A204.1 (cell line): ENCODE measurements at regions not wholly inside any gene's neighbourhood (a gene's known extent, or its start where the extent isn't known, plus 50 kb on each side); places are given as distances from the start of the nearest gene placed in this dataset.
"Not testable (repeated sequence)": the region's sequence is repeated elsewhere in the genome, so short reads cannot be mapped to it uniquely, and the experiment has no call there.

Source experiments
- FAIRE-seq: peaks from 2 replicates; lab custom pipeline; 2012; peaks lifted over from hg19 to GRCh38; lab: Jason Lieb, UNC

- not testable (repeated sequence) for FAIRE-seq
Observed at GRCh38 chr6:134632982-134633940, 315.3 kb upstream of the SGK1 start.

- no peak for FAIRE-seq
Observed at GRCh38 chr6:134632024-134632423, 314.1 kb upstream of the SGK1 start.

DNA sequence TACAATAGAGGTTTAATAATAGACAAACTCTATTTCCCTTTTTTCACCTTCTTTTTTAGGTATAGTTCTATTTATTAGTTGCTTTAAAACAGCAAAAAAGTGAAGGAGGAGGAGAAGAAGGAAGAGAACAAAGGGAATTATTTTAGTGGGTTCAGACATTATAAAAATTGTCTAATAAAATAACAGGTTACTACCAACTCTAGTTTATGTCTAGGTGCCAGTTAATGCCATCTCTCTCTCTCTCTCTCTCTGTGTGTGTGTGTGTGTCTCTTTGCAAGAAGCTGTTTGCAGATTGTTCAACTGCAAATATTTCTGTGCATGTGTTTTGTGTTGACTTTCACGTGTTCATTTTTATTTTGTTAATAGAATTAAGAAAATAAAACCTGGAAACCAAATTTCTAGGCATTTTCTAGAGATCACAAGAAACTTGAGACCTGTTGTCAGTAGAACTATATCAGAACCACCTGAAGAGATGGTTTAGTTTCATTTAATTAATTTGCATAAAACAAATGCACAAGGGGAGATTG lies 313.5 kb upstream of the SGK1 start:
- no peak for FAIRE-seq

- no peak for FAIRE-seq
Observed at GRCh38 chr6:134630508-134631121, 312.7 kb upstream of the SGK1 start.

DNA sequence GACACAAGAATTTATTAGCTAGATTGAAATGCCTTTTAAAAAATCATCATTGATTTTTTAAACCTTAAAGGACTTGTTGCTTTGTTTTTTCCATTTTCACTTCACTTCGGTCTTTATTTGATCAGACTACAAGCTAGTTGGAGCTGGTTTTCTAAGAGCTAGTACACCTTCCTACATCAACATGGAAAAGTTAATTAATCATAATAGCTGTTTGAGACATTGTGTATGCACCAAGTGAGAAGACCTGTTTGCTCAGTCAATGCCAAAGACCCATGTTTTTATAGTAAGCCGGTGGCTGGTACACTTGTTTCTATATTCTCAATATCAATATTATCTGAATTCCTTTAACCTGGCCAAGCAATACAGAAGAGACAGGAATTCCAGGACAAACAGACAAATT lies 310.2 kb upstream of the SGK1 start:
- FAIRE-seq: no peak

DNA sequence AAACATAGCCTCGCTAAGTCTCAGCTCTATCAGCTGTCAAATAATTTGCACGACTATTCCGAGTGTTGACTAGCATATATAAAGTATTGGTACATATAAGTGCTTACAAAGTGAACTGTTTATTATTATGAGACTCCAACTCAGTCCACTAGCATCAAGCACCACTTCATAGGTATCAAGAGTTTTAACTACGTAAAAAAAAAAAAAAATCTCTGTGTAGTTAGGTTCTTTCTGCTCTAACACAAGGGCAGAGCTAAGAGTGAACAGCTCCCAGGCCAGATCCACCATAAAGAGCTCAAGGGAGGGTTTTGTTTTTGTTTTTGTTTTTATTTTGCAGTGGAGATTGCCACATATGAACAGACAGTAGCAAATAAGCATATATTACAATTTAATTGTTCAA lies 309.8 kb upstream of the SGK1 start:
- FAIRE-seq: no peak

- FAIRE-seq: no peak
Observed at GRCh38 chr6:134626589-134626988, 308.7 kb upstream of the SGK1 start.

DNA sequence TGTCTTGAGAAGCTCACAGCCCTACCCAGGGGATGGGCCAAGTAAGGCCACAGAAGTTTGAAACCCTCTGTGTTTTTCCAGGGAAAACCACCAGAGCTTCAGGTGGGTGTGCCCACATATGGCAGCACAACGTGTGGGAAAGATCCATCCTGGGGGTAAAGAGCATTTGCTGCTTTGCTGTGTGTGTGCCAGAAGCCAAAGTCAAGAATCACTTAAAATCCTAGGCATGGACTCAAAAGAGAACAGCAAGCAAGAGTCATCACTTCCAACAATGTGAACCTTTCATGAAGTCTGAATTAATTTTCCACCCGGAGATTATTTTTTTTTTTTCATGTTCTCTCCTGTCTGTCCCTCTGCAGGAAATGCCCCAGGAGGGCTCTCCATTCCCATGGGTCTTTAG lies 308.2 kb upstream of the SGK1 start:
- FAIRE-seq: no peak

- no peak for FAIRE-seq
Observed at GRCh38 chr6:134624781-134625180, 306.9 kb upstream of the SGK1 start.

- no peak for FAIRE-seq
Observed at GRCh38 chr6:134623401-134623800, 305.5 kb upstream of the SGK1 start.

- FAIRE-seq: no peak
Observed at GRCh38 chr6:134622382-134623173, 304.7 kb upstream of the SGK1 start.

DNA sequence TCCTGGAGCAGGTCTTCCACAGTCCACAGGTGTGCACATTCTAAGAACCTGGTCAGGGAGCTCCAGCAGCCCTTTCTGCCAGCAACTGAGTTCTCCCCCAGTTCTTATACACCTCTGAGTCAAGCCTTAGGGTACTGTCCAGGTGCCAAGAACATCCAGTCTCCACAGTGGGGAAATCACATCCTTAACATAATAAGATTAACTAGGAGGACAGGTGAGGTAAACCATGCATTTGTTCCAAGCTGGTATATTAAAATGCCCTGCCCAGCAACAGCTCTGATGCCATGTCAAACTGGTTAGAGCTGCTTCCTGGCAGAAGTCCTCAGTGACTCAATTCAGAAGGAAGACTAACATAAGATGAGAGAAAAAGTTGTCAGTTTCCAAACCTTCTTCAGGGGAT lies 303.9 kb upstream of the SGK1 start:
- FAIRE-seq: no peak

DNA sequence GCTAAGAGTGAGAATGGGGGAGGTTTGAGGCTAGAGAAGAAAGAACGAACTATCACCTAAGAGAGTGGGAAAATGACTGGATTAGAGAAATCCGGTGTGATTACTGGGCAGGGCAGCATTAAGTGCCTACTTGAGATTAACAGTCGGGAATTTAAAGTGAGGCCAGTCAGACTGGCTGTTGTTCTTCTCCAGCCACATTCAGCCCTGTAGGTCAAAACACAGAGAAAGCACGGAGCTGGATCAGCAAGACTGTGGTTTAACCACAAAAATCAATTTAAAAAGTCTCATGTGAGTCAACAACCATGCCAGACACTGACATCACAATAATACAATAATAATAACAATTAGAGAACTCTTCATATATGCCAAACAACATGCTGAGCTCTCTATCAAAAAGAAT lies 301.9 kb upstream of the SGK1 start:
- FAIRE-seq: no peak

GRCh38 chr6:134619077-134619476 lies 301.2 kb upstream of the SGK1 start:
- no peak for FAIRE-seq

DNA sequence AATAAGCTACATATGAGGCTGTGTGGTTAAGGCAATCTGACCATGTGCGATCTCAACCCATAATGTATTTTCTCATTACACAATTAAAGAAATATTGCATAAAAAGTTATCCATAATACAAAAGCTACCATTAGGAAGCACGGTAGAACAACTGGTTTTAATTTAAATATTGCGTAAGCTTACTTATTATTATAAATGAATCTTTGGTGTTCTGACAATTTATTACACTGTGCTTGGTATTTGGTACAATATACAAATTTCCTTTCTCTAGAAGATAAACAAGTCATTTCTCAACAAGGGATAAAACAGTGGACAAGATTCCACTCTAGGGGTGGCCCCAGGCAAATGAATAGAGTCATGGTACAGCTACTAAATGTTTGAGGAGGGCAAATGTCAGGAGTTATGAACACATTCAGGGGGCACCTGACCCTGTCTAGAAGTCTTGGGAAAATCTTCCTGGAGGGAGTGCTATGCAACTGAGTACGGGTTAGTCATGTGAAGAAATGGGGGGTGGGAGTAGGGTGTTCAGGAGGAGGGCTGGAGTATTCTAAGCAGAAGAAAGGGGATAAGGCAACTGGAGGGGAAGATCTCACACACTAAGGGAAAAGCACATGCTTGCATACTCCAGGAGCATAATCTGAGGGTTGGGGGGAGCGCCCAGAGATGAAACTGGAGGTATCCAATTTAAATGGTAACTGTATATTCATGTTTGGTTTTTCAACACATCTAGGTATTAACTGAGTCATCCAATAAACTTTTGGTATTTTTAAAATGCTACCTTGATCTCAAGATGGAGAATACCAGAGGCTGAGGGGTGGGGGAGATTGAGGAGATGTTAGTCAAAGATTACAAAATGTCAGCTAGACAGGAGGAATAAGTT lies 296.9 kb upstream of the SGK1 start:
- FAIRE-seq: no peak

- FAIRE-seq: not testable (repeated sequence)
Observed at GRCh38 chr6:134612128-134612527, 294.2 kb upstream of the SGK1 start.

- no peak for FAIRE-seq
Observed at GRCh38 chr6:134610411-134610810, 292.5 kb upstream of the SGK1 start.

- FAIRE-seq: no peak
Observed at GRCh38 chr6:134609716-134610261, 291.9 kb upstream of the SGK1 start.

DNA sequence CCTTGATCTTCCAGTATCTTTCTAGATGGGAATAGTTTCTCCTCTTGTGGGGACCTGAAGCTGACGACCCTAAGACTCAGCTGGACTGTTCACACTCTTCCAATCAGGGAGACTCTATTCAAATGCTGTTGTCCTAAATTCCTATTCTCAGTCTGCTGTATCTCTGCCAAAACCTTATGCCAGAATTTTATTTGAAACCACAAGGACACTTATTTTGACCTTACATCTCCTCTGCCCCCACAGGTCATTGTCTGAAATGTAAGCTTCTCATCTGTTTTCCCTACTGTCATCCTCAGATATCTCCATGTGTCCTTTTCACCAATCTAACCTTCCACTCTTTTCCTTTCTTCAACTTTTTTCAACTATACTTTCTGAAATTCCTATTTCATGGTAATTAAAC lies 289.5 kb upstream of the SGK1 start:
- FAIRE-seq: no peak

DNA sequence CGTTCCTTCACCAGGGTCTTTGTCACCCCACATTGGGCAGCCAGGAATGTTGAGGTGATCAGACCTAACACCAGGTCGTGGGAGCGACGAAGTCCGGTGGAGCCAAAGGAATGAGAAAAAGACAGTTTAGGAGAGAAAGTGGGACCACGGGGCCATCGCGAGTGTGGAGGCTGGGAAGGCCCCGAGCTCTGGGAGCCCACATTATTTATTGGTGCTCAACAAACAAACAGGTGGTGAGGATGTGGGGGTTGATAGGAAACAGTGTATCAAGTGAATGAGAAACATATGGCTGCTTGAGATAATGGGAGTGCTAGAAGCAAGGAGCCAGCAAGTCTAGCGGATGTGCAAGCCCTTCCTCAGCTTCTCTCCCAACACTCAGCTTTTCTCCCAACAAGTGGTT lies 287.1 kb upstream of the SGK1 start:
- no peak for FAIRE-seq

- no peak for FAIRE-seq
Observed at GRCh38 chr6:134604014-134604676, 286.2 kb upstream of the SGK1 start.
